ENCODE measurements at regions not wholly inside any gene's neighbourhood (a gene's known extent, or its start where the extent isn't known, plus 50 kb on each side); places are given as distances from the start of the nearest gene placed in this dataset.

- no peak overlapping the region for H3K4me3 ChIP-seq (ENCODE audit: low read depth, low read length)
- no peak for DNase-seq (ENCODE audit: low read depth, low spot score)
- in situ Hi-C loops (cut with HindIII; ENCODE audit: low sequenced_read_pairs): no loop called here
- no peak for TF ChIP-seq CTCF (IDR thresholded peaks at IDR 0.05; ENCODE audit: low read depth, low read length)
Observed at GRCh38 chr7:27367933-27368549, 125.4 kb downstream of the EVX1 start.

GRCh38 chr7:27374958-27375841, 132.6 kb downstream of the EVX1 start:
- in situ Hi-C loops (cut with HindIII; ENCODE audit: low sequenced_read_pairs): no loop called here
- no peak for TF ChIP-seq CTCF (IDR thresholded peaks at IDR 0.05; ENCODE audit: low read depth, low read length)
- no peak overlapping the region for H3K4me3 ChIP-seq (ENCODE audit: low read depth, low read length)
- DNase-seq (ENCODE audit: low read depth, low spot score): no peak

- DNase-seq (ENCODE audit: low read depth, low spot score): no peak
- H3K4me3 ChIP-seq (ENCODE audit: low read depth, low read length): no peak overlapping the region
- TF ChIP-seq CTCF (IDR thresholded peaks at IDR 0.05; ENCODE audit: low read depth, low read length): no peak
- in situ Hi-C loops (cut with HindIII; ENCODE audit: low sequenced_read_pairs): no loop called here
Observed at GRCh38 chr7:27375958-27376357, 133.4 kb downstream of the EVX1 start.

- in situ Hi-C loops (cut with HindIII; ENCODE audit: low sequenced_read_pairs): no loop called here
- no peak for TF ChIP-seq CTCF (IDR thresholded peaks at IDR 0.05; ENCODE audit: low read depth, low read length)
- DNase-seq (ENCODE audit: low read depth, low spot score): no peak
- no peak overlapping the region for H3K4me3 ChIP-seq (ENCODE audit: low read depth, low read length)
Observed at GRCh38 chr7:27377988-27378387, 135.4 kb downstream of the EVX1 start.

- H3K4me3 ChIP-seq (ENCODE audit: low read depth, low read length): no peak overlapping the region
- TF ChIP-seq CTCF (IDR thresholded peaks at IDR 0.05; ENCODE audit: low read depth, low read length): no peak
- in situ Hi-C loops (cut with HindIII; ENCODE audit: low sequenced_read_pairs): no loop called here
Observed at GRCh38 chr7:27382307-27382706, 139.7 kb downstream of the EVX1 start.

GRCh38 chr7:27386581-27386980, 144.0 kb downstream of the EVX1 start:
- in situ Hi-C loops (cut with HindIII; ENCODE audit: low sequenced_read_pairs): no loop called here

More at GRCh38 chr7:27382307-27382706, 139.7 kb downstream of the EVX1 start:
- DNase-seq (ENCODE audit: low read depth, low spot score): no peak

More at GRCh38 chr7:27386581-27386980, 144.0 kb downstream of the EVX1 start:
- DNase-seq (ENCODE audit: low read depth, low spot score): no peak
- TF ChIP-seq CTCF (IDR thresholded peaks at IDR 0.05; ENCODE audit: low read depth, low read length): no peak
- no peak overlapping the region for H3K4me3 ChIP-seq (ENCODE audit: low read depth, low read length)
